Endothelial cell of umbilical vein (primary cell): ENCODE measurements at regions not wholly inside any gene's neighbourhood (a gene's known extent, or its start where the extent isn't known, plus 50 kb on each side); places are given as distances from the start of the nearest gene placed in this dataset.

Experiments used
- BruUV-seq: library from RNA; stranded (reverse); fragments of 400-500 nt; replicated peaks from 2 replicates; lab custom pipeline; 2021; lab: Mats Ljungman, UMichigan
- CTCF ChIA-PET: fragments of 300-600, 350-600 bp; sonication (Branson Sonifier 250); formaldehyde crosslinking; loops from one replicate; lab custom pipeline; 2021; ENCODE audit warnings: antibody characterized with exemption, inconsistent platforms; lab: Charles Lee
- POLR2A ChIA-PET: fragments of 300-600, 350-600 bp; sonication (Branson Sonifier 250); formaldehyde crosslinking; loops from one replicate; lab custom pipeline; 2021; ENCODE audit warnings: antibody characterized with exemption, inconsistent platforms; lab: Charles Lee
- DNase-seq: peaks from one replicate; pipeline ENCODE4 v3.0.0-alpha.2; 2011; ENCODE audit warnings: low read depth, low spot score
- FAIRE-seq: peaks from 2 replicates; lab custom pipeline; 2011; peaks lifted over from hg19 to GRCh38; lab: Jason Lieb, UNC
- H2AFZ ChIP-seq: 2 replicates; pipeline ENCODE4 v1.6.0; 2012; ENCODE audit warnings: low read depth, low read length, control low read depth, inconsistent platforms
- H3K27ac ChIP-seq: 2 replicates; pipeline ENCODE4 v1.5.1; 2011; ENCODE audit warnings: low read depth, mild to moderate bottlenecking, control low read depth, low read length, moderate library complexity; ENCODE audit not compliant: insufficient read depth
- H3K27me3 ChIP-seq, 2 experiments: 2 replicates each; pipeline versions ENCODE4 v1.6.0 to v1.6.1; 2011; ENCODE audit warnings: low read length in 2 of 2, mixed read lengths in 1 of 2; ENCODE audit not compliant: control insufficient read depth in 2 of 2, insufficient read depth in 2 of 2
- H3K36me3 ChIP-seq, 2 experiments: 2 replicates in 1 of 2; 3 replicates in 1 of 2; pipeline ENCODE4 v1.5.1; 2011; ENCODE audit warnings: low read length in 2 of 2, mild to moderate bottlenecking in 1 of 2, moderate library complexity in 1 of 2; ENCODE audit not compliant: control insufficient read depth in 2 of 2, insufficient read depth in 2 of 2; ENCODE audit errors: extremely low read depth in 1 of 2
- H3K4me1 ChIP-seq: 3 replicates; pipeline ENCODE4 v1.5.1; 2011; ENCODE audit warnings: mild to moderate bottlenecking, low read length; ENCODE audit not compliant: control insufficient read depth, insufficient read depth; ENCODE audit errors: extremely low read depth
- H3K4me2 ChIP-seq: 2 replicates; pipeline ENCODE4 v1.6.1; 2011; ENCODE audit warnings: low read length, control low read depth, mixed read lengths; ENCODE audit not compliant: insufficient read depth
- H3K4me3 ChIP-seq, 3 experiments: fragments of 200-600 bp in 1 of 3; sonication (generic), shearing (Covaris generic) in 1 of 3; replicated peaks in 1 of 3; 2 replicates each; pipeline ENCODE4 v1.5.1; 2011 to 2016; ENCODE audit warnings: control low read depth in 3 of 3, low read length in 3 of 3, mild to moderate bottlenecking in 2 of 3, inconsistent platforms in 1 of 3, low read depth in 1 of 3, moderate library complexity in 1 of 3; ENCODE audit not compliant: insufficient read depth in 1 of 3
- H3K79me2 ChIP-seq: 2 replicates; pipeline ENCODE4 v1.6.0; 2012; ENCODE audit warnings: low read length, inconsistent platforms; ENCODE audit not compliant: control insufficient read depth, insufficient read depth
- H3K9ac ChIP-seq: replicated peaks from 2 replicates; pipeline ENCODE3; 2011; ENCODE audit warnings: low read length, control low read depth; ENCODE audit not compliant: insufficient read depth; ENCODE audit errors: extremely low read depth
- H3K9me1 ChIP-seq: replicated peaks from 3 replicates; pipeline ENCODE4 v1.6.0; 2011; ENCODE audit warnings: mild to moderate bottlenecking, low read length; ENCODE audit not compliant: control insufficient read depth, insufficient read depth; ENCODE audit errors: extremely low read depth
- H3K9me3 ChIP-seq: replicated peaks from 2 replicates; pipeline ENCODE4 v1.5.1; 2012; ENCODE audit warnings: low read length, inconsistent platforms; ENCODE audit not compliant: control insufficient read depth, insufficient read depth
- H4K20me1 ChIP-seq: replicated peaks from 2 replicates; pipeline ENCODE3; 2011; ENCODE audit warnings: mild to moderate bottlenecking, low read length; ENCODE audit not compliant: control insufficient read depth, insufficient read depth; ENCODE audit errors: extremely low read depth
- EZH2 ChIP-seq: IDR thresholded peaks from 2 replicates; pipeline ENCODE4 v1.6.1; 2012; ENCODE audit warnings: borderline replicate concordance, low read depth, mild to moderate bottlenecking, moderate library complexity, low read length, inconsistent platforms; ENCODE audit not compliant: severe bottlenecking
- FOS ChIP-seq: IDR thresholded peaks from 2 replicates; pipeline ENCODE4 v1.6.1; 2011; ENCODE audit warnings: mild to moderate bottlenecking, low read length, moderate library complexity, borderline replicate concordance; ENCODE audit not compliant: insufficient read depth
- GATA2 ChIP-seq: IDR thresholded peaks from 2 replicates; pipeline ENCODE4 v1.7.0; 2011; ENCODE audit warnings: low read depth, mild to moderate bottlenecking, moderate library complexity, mixed read lengths, low read length; ENCODE audit not compliant: insufficient read length, insufficient read depth
- JUN ChIP-seq: IDR thresholded peaks from 2 replicates; pipeline ENCODE4 v1.6.1; 2011; ENCODE audit warnings: borderline replicate concordance, low read depth; ENCODE audit not compliant: insufficient read length, insufficient read depth
- MAX ChIP-seq: IDR thresholded peaks from 2 replicates; pipeline ENCODE4 v1.6.1; 2011; ENCODE audit not compliant: insufficient read depth, insufficient read length
- MYC ChIP-seq: IDR thresholded peaks from one replicate; pipeline ENCODE4 v1.6.1; 2011; ENCODE audit warnings: mild to moderate bottlenecking, low read depth, low read length
- POLR2A ChIP-seq: IDR thresholded peaks from 2 replicates; pipeline ENCODE4 v1.6.1; 2012; ENCODE audit warnings: low read depth, mild to moderate bottlenecking, control low read depth, low read length
- POLR2AphosphoS5 ChIP-seq: IDR thresholded peaks from 2 replicates; pipeline ENCODE4 v1.6.1; 2012; ENCODE audit warnings: low read depth, mild to moderate bottlenecking, control low read depth, low read length, moderate library complexity; ENCODE audit not compliant: insufficient read depth
- dilution Hi-C: fragments of 300-500 bp; cut with MboI; formaldehyde crosslinking; loops from one replicate; pipeline ENCODE4 v1.15.0; 2019; ENCODE audit warnings: low sequenced_read_pairs; ENCODE audit not compliant: extremely low pct_ligation_motif_present
- intact Hi-C: fragments of 100-400 bp; cut with micrococcal nuclease; formaldehyde crosslinking; loops from one replicate; pipeline ENCODE4 v1.10.0; 2022
- TF ChIP-seq, protein P1 (sequence below), 2 donors: IDR thresholded peaks; 1 replicate in 1 of 2; 2 replicates in 1 of 2; pipeline ENCODE4 v1.5.1; 2011; ENCODE audit warnings: low read length in 2 of 2, mild to moderate bottlenecking in 2 of 2, moderate library complexity in 2 of 2, control low read depth in 1 of 2, inconsistent platforms in 1 of 2, low read depth in 1 of 2; ENCODE audit not compliant: insufficient read depth in 1 of 2; ENCODE audit errors: extremely low read depth in 1 of 2

DNA sequence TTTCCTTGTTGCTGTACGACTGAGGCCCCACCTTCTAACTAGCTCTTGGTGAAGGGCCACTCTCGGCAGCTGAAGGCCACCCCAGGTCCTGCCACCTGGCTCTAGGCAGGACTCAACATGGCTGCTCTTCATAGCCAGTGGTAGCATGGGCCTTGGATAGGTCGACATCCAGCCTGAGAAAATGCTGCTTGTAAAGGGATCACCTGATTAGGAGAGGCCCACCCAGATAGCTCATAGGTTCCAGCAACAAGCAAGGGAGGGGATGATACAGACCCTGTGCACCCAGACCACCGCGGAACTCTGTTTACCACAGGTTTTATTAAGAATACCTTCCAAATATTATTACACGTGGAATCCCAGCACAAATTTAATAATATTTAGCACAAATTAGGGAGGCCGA is 341.4 kb downstream of the BRD1 start:
- Histone ChIP-seq H3K4me2 (no peak overlapping the region), H3K27ac (no peak overlapping the region), H2AFZ (no peak overlapping the region), H4K20me1 (no peaks in the 10 kb centered on the region), H3K36me3 (no peaks in the 10 kb centered on the region), H3K27me3 (no peaks in the 10 kb centered on the region), H3K9me1 (no peaks in the 10 kb centered on the region), H3K79me2 (no peaks in the 10 kb centered on the region), H3K4me3 (no peak overlapping the region), H3K4me1 (no peaks in the 10 kb centered on the region), H3K9ac (no peak overlapping the region), H3K9me3 (peaks cover 2% of the 10 kb centered on the region)
- TF ChIP-seq POLR2A (no peak), FOS (no peak), GATA2 (no peak), MAX (no peak), JUN (no peak), POLR2AphosphoS5 (no peak), EZH2 (no peak), MYC (no peak)
- TF ChIP-seq, protein P1, sequence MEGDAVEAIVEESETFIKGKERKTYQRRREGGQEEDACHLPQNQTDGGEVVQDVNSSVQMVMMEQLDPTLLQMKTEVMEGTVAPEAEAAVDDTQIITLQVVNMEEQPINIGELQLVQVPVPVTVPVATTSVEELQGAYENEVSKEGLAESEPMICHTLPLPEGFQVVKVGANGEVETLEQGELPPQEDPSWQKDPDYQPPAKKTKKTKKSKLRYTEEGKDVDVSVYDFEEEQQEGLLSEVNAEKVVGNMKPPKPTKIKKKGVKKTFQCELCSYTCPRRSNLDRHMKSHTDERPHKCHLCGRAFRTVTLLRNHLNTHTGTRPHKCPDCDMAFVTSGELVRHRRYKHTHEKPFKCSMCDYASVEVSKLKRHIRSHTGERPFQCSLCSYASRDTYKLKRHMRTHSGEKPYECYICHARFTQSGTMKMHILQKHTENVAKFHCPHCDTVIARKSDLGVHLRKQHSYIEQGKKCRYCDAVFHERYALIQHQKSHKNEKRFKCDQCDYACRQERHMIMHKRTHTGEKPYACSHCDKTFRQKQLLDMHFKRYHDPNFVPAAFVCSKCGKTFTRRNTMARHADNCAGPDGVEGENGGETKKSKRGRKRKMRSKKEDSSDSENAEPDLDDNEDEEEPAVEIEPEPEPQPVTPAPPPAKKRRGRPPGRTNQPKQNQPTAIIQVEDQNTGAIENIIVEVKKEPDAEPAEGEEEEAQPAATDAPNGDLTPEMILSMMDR (IDR thresholded peaks at IDR 0.05; ENCODE audit: extremely low read depth in 1 of 2, insufficient read depth in 1 of 2, low read depth in 1 of 2, low read length in 2 of 2) = no peak
- DNase-seq (no peak), FAIRE-seq (no peak)
- CTCF ChIA-PET = no interaction called here
- intact Hi-C loops = no loop called here
- POLR2A ChIA-PET = no interaction called here
- dilution Hi-C loops = no loop called here
- no TSS peak for BruUV-seq
